Upper lobe of left lung (tissue), 4 donors: ENCODE measurements at regions not wholly inside any gene's neighbourhood (a gene's known extent, or its start where the extent isn't known, plus 50 kb on each side); places are given as distances from the start of the nearest gene placed in this dataset.

Experiments
- EP300 ChIP-seq, 4 donors: sonication (generic); formaldehyde crosslinking; IDR thresholded peaks; one replicate each; pipeline ENCODE4 v1.5.1; 2017; ENCODE audit warnings: antibody characterized with exemption in 4 of 4, control low read depth in 2 of 4
- POLR2AphosphoS5 ChIP-seq, 2 donors: sonication (generic); formaldehyde crosslinking; IDR thresholded peaks; one replicate each; pipeline ENCODE4 v1.5.1; 2017; ENCODE audit warnings: antibody characterized with exemption in 2 of 2
- TF ChIP-seq, protein P1 (sequence below), 6 experiments: fragments of 450-650 bp in 4 of 6; fragments of 200-600 bp in 2 of 6; sonication (generic) in 2 of 6; IDR thresholded peaks; one replicate each; pipeline ENCODE4 v1.5.1; 2016 to 2019; ENCODE audit warnings: antibody characterized with exemption in 6 of 6

DNA sequence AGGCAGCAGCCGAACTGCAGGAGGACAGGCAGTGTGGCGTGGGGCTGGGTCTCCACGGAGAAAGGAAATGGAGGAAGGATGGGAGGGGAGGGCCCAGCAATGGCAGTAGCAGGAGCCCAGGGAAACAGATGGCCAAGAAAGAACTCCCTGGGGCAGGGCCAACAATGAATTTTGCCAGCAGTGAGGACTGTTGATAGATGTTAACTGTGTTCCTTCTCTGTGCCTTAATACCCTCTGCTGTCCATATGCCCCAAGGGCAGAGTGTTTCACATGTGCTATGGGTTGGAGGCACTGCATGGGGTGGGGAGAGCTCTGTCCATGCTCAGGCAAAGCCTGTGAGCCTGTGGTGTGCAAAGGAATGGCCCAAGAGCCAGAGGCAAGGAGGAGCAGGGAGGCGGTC, 70.8 kb upstream of the POMGNT2 start:
- no peak for TF ChIP-seq POLR2AphosphoS5 (IDR thresholded peaks at IDR 0.05)
- TF ChIP-seq, protein P1, sequence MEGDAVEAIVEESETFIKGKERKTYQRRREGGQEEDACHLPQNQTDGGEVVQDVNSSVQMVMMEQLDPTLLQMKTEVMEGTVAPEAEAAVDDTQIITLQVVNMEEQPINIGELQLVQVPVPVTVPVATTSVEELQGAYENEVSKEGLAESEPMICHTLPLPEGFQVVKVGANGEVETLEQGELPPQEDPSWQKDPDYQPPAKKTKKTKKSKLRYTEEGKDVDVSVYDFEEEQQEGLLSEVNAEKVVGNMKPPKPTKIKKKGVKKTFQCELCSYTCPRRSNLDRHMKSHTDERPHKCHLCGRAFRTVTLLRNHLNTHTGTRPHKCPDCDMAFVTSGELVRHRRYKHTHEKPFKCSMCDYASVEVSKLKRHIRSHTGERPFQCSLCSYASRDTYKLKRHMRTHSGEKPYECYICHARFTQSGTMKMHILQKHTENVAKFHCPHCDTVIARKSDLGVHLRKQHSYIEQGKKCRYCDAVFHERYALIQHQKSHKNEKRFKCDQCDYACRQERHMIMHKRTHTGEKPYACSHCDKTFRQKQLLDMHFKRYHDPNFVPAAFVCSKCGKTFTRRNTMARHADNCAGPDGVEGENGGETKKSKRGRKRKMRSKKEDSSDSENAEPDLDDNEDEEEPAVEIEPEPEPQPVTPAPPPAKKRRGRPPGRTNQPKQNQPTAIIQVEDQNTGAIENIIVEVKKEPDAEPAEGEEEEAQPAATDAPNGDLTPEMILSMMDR (IDR thresholded peaks at IDR 0.05), result no peak
- TF ChIP-seq EP300 (IDR thresholded peaks at IDR 0.05), result no peak
